IPS-18c (cell line): ENCODE measurements at regions not wholly inside any gene's neighbourhood (a gene's known extent, or its start where the extent isn't known, plus 50 kb on each side); places are given as distances from the start of the nearest gene placed in this dataset.

Experiments used
- H3K4me3 ChIP-seq: 2 replicates; pipeline ENCODE4 v1.7.0; 2013; ENCODE audit warnings: low read depth, mild to moderate bottlenecking, low read length, moderate library complexity; ENCODE audit not compliant: insufficient read depth
- H3K9me3 ChIP-seq: one replicate; pipeline ENCODE4 v1.6.1; 2013; ENCODE audit warnings: mild to moderate bottlenecking, low read length, moderate library complexity; ENCODE audit not compliant: control insufficient read depth, insufficient read depth

DNA sequence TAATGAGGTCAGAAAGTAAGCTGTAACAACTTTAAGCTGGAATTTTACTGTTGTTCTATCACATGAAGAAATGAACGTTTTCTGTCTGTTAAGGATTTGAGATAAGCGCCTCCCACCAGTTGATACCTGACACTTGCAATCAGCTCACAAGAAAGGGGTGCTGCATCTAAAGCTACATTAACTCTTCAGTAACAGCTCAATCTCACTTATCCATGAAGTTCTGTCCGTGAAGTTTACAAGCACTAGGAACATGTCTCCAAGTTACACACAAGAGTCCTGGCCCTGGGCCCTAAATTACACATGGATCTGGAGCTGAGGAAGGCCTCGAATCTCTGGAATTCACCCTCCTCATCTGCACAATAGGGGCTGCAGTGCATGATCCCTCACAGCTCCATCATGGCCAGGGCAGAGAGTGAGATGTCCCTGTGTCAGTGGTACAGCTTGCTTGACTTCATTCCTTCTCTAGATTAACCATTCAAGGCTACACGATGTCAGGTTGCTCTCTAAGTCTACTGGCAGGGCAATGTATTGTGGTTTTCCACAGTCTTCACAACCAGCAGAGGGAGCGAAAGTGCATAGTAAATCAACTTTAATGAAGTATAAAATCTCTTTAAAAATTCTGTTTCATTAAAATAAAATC, 182.4 kb upstream of the MCHR2 start:
- no peak overlapping the region for H3K4me3 ChIP-seq

DNA sequence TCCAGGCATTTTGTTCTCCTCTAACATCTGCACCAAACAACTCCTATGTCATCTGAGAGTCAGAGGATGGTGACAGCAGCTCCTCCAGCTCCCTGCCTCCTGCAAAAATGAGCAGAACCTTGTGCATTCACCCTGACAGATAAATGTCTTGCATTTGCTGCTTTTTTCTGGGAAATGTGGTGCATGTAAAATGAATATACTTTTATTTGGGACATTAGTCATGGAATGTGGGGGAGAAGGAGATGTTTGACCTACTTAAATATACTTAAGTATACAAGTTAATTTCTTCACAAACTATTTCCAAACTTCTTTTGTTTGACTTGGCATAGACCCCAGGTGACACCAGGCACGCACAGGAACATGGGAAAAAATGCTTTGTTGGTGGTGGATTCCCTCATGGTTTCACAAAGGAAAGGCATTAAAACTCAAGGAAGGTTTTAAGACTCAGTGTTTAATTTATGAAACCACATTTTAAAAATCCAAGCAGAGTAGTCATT, 181.8 kb upstream of the MCHR2 start:
- Histone ChIP-seq H3K4me3 (no peak overlapping the region), H3K9me3 (no peaks in the 10 kb centered on the region)

More for the DNA sequence above, 182.4 kb upstream of the MCHR2 start:
- no peaks in the 10 kb centered on the region for H3K9me3 ChIP-seq

DNA sequence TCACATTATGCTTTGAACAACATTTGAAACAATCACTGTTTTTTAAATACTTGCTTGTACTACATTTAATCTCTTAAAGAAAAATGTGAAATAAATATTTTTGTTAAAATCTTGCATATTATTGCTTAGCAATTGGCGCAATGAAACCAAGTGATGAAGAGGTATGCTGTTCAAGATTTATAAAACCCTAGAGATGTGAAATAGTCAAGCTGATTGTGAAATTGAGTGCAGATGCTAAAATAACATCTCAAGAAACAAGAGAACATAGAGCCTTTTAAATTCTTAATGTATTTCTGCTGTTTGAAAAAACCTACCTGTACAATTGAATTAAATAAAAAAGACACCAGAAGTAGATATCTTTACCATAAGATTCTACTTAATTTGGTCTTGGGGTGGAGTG, 179.2 kb upstream of the MCHR2 start:
- Histone ChIP-seq H3K4me3 (no peak overlapping the region), H3K9me3 (no peaks in the 10 kb centered on the region)

DNA sequence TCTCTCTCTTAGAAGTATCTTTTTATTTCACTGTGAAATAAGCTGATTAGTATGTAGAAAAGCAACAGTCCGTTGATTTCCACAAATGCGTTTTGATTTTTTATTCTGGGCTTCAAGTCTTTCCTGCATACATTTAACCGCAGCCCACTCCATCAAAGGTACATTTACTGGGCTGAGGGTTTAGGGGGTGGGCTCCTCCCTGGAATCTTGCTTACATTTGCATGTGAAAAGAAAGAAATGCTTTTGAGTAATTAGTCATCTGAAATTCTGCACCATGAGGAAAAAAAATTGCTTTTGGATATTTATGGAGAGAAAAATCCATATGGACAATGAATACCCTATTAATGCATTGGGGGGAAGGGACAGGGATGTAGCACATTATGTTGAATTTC, 178.3 kb upstream of the MCHR2 start:
- H3K4me3 ChIP-seq: no peak overlapping the region
- no peaks in the 10 kb centered on the region for H3K9me3 ChIP-seq

DNA sequence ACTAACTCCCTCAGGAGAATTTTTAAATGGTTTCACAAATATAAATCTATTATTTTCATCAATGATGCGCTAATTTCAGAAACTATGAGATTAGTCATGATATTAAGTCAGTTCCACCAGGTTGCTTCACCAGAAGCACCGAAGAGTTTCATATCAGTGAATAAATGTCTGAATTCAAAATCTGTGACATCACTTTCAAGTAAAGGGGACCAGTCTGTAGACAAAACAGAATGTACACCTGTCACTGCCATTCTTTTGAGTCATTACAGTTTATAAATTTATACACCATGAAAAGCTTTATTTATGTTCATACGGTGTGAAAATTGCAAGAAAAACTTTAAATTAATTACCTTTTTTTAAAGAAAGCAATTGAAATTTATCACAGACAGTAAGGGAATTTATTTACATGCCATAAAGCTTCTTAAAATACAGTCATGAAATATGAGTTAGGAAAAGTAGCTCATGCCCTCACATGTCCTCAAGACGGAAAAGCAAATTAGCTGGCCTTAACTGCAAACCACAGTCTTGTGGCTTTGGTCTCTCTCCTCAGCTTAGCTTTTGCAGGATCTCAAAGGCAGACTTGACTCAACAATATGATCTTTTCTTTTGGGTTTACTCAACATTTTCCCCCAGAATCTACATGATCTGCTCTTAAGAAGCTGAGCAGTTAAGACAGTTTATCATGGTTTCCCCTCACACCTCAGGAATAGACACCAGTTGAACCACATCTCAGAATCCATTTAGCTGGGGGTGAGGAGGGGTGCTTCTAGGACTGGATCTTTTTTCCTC, 177.7 kb upstream of the MCHR2 start:
- no peak overlapping the region for H3K4me3 ChIP-seq

DNA sequence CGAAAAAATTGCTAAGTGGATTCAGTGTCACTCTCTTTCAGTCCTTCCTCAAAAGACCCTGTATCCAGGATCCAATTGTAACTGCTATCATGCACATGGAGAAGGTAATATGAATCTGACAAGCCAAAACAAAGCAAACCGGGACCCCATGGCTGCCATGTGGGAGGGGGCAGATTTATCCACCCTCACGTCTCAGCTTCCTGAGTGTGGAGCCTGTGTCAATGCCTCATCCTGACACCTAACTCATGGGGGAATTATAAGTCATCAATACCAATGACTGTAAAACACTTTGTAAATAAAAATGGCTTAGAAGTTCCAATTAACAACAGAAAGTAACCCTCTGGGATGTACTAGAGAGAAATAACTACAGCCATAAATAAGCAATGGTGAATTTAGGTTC, 174.1 kb upstream of the MCHR2 start:
- Histone ChIP-seq H3K4me3 (no peak overlapping the region), H3K9me3 (no peaks in the 10 kb centered on the region)

More for the DNA sequence above, 177.7 kb upstream of the MCHR2 start:
- no peaks in the 10 kb centered on the region for H3K9me3 ChIP-seq

DNA sequence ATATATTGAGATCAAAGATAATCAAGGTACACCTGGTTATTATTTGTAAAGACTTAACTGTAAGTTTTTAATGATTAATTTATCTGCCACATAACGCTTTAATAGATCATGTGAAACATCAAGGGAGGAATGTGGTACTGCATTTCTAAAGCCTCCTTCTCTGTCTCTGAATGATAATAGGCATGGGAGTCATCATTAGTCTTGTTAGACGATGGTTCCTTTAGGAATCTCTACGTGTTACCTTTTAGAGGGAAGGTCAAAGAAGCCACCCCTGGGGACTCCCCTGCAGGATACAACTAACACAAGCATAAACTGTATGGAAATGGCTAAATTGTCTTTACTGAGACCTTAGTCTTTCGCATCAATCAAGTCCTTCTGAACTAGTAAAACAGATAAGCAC, 173.6 kb upstream of the MCHR2 start:
- H3K4me3 ChIP-seq: no peak overlapping the region
- no peaks in the 10 kb centered on the region for H3K9me3 ChIP-seq

DNA sequence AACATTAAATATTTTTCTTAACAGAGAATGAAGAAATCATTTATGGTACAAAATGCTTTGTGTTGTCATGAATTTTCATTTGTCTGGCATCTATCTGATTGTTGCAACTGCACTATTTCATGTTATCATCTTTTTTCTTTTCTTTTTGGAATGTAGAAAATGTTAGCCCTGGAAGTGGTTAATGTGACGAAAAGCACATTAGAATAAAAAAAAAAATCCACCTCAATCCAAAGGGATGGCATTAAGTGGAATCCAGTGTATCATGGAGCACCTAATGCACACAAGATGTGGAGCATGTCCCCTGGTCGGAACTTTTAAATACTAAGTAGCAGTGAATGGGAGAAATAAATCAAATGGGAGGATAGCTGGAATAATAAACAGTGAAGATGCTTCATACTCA, 172.9 kb upstream of the MCHR2 start:
- H3K4me3 ChIP-seq: no peak overlapping the region
- no peaks in the 10 kb centered on the region for H3K9me3 ChIP-seq

DNA sequence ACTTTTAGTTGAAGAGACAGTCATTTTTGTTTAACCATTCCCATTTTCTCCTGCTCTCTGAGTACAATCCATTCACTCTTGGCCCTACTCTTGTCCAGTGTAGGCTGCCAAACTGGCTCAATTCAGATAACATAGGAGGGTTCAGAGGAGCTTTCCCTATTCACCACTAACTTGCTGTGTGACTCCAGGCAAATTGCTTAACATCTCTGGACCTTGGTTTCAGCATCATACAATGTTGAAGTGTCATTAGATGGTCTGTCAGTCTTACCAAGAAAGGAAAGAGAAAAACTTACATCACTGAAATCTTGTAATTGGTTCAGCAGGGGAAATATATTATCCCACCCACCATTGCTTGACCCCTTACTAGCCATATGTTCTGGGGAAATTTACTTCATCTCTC, 171.4 kb upstream of the MCHR2 start:
- H3K9me3 ChIP-seq: no peaks in the 10 kb centered on the region
- no peak overlapping the region for H3K4me3 ChIP-seq

DNA sequence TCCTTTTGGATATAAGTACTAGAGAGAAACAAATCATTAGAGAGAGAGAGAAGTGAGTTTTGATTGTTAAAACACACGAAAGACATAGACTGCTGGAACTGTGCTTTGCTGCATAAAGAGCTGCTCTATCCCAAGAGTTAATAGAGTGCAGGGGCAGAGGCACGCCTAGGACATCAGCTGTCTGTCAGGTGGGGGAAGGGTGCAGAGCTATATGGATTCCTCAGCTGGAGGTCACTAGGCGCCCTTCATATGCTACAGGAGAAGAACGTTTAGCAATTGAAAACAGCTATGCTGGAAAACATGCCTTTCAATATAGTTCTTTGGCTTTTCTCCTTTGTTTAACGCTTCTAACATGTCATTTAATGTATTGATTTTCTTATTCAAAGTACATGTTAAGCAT, 169.0 kb upstream of the MCHR2 start:
- Histone ChIP-seq H3K9me3 (no peaks in the 10 kb centered on the region), H3K4me3 (no peak overlapping the region)

DNA sequence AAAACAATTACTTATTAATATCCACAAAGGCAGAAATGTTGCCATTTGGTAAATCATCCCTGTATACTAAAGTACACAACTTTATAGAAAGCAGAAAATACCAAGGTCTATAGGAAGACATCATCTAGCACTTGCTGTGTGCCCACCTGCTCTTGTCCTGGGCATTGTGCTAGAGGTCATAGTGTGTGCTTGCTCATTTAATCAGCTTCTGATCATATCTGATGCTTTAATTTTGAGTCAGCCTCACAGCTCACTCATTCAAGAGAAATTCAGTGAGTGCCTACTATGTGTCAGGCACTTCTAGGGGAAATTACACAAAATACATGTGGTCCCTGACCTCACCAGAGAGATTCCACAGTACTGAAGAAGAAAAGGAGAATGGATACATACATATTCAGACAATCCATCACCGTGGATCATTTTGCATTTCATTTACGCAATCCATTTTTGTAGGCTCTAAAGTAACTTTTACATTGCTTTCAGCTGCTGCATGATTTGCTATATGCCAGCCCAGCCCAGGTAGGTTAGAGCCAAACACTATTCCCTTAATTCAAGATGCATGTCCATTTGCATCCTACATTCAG, 167.9 kb upstream of the MCHR2 start:
- Histone ChIP-seq H3K4me3 (no peak overlapping the region), H3K9me3 (no peaks in the 10 kb centered on the region)

DNA sequence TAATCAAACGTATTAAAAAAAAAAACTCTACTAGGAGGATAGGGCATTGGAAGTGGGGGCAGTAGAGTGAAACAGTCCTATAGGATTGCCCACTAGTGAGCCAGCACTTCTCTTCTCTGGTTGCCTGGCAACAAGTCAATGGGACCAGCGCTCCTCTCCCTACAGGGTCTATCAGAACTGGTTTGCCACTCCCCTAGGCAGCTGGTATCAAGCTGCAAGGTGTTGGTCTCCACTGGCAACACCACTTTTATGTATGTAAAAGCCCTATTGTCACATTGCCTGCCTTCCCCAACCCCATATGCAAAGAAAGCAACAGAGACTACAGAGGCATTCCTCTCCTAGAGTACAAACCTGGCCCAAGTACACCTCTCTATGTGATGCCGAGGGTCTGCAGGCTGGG, 166.9 kb upstream of the MCHR2 start:
- Histone ChIP-seq H3K4me3 (no peak overlapping the region), H3K9me3 (no peaks in the 10 kb centered on the region)

DNA sequence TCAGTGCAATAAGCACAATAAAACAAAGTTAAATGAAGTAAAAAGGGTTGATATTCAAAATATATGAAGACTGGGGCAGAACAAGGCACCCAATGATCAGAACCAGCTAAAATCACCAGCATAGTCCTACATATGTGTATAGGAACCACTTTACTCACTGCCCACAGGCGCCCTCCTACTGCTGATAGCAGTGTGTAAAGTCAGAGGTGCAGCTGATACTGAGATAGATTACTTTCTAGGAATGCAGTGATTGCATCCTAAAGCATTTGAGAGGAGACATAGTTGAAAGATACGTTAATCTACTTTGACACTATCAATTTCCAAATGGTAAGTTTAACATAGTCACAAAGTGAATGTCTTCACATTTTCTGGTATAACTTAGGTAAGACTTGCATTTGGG, 161.1 kb upstream of the MCHR2 start:
- no peaks in the 10 kb centered on the region for H3K9me3 ChIP-seq
- no peak overlapping the region for H3K4me3 ChIP-seq

DNA sequence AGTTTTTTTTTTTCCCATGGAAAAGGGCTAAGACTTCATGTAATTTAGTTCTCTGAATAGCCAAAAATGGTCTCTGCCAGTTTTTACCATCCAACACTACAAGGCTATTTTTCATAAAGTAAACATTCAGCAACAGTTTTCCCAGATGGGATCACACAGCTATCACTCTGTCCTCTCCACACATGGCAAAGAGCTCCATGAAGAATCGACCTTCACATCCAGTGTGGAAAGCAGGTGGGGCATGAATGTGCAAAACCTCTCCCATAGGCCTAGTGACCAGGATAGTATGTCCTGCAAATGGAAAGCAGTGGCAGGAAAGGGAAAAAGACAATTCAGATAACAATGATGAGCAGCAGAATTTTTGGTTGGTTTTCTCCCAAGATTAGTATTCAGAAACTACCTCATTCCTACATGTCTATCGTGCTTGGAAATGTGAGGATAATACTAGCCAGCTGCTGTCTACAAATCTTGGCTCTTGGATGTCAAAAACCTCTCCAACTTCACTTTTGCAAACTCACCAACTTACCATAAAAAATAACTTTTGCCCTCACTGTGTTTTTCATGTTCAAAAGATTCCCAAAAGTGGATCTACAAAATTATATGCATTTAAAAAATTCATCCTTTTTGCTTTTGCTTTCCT, 159.7 kb upstream of the MCHR2 start:
- Histone ChIP-seq H3K9me3 (no peaks in the 10 kb centered on the region), H3K4me3 (no peak overlapping the region)

DNA sequence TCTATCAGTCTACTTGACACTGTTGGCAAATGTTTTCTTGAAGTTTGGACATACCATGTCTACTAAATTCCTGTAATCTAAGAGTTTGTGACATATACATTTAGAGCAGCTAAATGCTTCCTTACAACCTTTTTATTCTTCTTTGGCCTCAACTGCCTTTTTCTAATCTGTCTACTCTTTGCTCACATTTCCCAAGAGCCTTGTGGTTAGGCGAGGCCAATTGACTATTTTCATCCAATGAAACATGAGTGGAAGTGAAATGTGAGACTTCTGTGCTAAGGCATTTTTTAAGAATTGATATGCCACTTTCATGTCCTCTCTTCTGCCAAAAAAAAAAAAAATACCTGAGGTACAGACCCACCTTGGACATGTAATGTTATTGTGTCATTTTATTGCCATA, 158.2 kb upstream of the MCHR2 start:
- H3K4me3 ChIP-seq: no peak overlapping the region
- no peaks in the 10 kb centered on the region for H3K9me3 ChIP-seq

DNA sequence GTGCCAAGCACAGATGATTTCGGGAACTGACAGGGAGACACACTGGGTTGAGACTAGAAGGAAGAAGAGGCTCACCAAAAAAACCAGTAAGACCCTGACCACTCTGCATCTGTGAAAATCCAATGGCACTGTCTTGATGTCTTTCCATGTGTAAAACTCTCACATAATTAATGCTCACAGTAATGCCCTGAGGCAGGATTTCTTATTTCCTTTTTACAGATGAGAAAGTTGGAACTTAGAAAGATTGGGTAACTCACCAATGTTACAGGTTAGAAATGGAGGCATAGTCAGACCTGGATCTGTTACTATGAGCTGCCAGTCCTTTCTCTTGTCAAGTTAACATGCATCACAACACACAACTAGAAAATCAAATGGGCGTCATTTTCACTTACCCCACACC, 151.0 kb upstream of the MCHR2 start:
- Histone ChIP-seq H3K9me3 (no peaks in the 10 kb centered on the region), H3K4me3 (no peak overlapping the region)

DNA sequence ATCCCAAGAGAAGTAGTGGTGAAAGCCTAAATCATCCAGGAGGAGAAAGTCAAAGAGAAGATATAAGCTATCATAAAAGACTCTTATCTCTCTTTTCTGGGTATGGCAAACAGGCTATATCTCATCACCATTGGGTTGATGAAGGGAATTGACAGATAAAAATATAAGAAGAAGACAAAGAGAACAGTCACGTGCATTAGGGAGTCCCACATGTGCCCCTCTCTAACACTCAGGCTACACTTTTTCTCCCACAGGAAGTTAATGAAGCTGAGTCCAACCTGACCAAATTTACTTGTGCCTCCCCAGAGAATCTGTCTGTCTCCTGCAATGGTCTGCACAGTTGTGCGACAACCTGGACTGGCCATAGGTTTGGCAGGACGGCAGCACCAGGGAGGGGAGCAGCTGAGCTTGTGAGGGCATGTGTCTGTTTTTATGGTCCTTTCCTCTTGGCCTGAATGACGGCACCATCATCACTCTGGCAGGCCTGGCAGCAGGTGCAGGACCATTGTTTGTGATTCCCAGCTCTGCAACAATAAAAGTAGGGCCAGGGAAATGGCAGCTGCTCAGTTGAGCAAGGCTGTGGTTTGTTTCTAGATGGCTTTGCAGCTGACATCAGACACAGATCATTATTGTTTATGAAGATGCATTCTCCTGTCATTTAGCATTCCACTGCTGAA, 144.5 kb upstream of the MCHR2 start:
- Histone ChIP-seq H3K9me3 (no peaks in the 10 kb centered on the region), H3K4me3 (no peak overlapping the region)
